GM21367 (cell line): ENCODE measurements at regions not wholly inside any gene's neighbourhood (a gene's known extent, or its start where the extent isn't known, plus 50 kb on each side); places are given as distances from the start of the nearest gene placed in this dataset.
"Not testable (repeated sequence)": the region's sequence is repeated elsewhere in the genome, so short reads cannot be mapped to it uniquely, and the experiment has no call there.

Source experiments
- ATAC-seq: cut with Tn5 transposase; IDR thresholded peaks from one replicate; pipeline ENCODE4 v1.9.1; 2021; ENCODE audit not compliant: unreplicated experiment

DNA sequence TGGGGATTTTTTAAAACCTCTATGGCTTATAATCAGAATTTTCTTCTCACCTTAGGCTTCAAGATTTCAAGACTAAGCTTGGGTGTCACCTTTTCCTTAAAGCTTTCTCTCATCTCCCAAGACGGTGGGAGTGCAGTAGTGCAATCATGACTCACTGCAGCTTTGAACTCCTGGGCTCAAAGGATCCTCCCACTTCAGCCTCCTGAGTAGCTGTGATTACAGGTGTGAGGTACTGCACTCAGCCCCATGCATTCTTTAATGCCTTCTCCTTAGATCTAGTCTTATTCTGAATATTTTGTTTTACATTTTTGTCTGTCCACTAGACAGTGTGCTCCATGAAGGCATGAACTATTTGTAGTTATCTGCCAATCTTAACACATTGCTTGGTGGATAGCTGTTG is 55.7 kb upstream of the FAT3 start:
- no peak for ATAC-seq

DNA sequence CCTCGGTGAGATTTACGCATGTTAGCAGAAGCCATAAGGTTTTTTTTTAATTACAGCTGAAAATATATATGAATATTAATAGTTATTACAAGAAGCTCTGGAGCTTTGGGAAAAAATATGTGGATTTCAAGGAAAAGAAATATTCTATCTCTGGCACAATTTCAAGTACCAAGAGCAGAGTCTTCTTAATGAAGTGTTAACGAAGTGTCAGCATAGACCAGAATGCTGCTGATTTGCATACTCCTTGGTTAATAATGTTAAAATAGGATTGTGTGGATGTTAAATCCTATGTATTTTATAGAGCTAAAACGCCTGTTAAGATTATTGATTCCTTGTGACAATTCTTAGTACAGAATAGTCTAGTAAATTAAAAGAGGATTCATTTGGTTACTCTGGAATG is 57.0 kb upstream of the FAT3 start:
- no peak for ATAC-seq

DNA sequence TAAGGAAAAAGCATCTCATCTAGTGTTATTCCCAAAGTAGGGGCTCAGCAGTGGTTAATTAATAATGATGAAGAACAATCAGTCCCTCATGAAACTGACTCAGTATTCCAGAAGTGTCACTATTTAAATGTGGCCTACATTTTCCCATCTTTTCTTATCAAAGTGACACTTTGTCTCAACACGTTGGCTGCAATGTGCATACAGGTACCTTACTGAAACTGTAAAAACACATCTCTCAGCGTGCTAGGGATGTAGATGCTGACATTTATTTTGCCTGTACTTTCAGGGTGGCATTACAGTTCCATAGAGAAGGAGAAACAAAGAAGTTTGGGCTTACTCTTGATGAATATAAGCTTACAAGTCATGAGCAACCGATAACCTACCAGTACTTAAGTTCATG is 58.3 kb upstream of the FAT3 start:
- ATAC-seq = no peak

DNA sequence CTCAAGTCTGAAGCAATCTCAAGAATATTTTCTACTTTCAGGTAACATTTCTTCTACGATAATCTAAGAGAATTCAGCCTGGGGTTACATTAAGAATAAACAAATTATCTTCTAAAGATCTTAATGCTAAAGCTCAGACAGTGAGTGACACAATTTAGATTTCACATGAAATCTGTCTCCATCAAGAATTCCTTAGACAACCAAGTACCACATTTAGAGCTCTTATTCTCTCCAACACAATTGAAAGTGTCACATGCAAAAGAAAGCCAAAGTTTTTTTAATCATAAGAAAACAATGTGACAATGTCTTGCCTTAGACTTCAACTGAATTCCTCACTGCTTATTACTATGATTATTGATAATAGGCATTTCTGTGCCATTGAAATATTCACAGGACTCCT is 60.7 kb upstream of the FAT3 start:
- no peak for ATAC-seq

DNA sequence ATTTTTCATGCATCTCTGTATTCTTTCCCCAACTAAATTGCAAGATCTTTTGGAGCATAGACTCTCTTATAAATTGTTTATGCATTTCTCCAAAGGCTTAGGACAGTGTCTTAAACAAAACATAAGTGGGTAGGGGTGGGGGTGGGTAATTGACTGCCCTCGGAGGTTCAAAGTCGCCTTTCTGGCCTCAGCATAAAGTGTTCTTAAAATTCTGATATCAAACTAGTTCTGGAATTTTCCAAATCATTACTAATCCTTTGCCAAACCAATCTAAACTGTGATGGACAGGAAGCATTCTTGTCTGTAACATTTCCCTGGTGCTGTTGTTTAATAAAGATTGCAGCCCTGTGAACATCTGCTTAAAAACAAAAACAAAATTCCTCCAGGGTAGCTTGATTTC is 61.8 kb upstream of the FAT3 start:
- no peak for ATAC-seq

DNA sequence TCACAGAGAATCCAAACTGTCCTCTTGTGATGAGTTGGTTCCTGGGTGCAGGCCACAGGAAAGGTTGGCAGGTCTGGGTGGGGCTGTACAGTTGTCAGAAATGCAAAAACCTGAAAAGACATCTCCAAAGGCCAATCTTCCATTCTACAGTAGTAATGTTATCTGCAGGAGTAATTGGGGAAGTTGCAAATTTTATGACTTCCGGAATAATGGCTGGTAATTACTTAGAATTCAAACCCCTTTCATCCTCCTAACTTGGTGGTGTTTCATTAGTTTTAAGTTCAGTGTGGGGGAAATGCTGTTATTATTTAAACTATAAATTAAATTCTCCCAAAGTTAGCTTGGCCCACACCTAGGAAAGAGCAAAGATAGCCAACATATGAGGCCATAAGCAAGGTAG is 64.7 kb upstream of the FAT3 start:
- ATAC-seq = no peak

DNA sequence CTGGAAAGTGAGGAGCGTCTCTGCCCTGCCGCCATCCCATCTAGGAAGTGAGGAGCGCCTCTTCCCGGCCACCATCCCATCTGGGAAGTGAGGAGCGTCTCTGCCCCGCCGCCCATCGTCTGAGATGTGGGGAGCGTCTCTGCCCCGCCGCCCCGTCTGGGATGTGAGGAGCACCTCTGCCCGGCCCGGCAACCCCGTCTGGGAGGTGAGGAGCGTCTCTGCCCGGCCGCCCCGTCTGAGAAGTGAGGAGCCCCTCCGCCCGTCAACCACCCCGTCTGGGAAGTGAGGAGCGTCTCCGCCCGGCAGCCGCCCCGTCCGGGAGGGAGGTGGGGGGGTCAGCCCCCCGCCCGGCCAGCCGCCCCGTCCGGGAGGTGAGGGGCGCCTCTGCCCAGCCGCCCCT is 67.2 kb upstream of the FAT3 start:
- not testable (repeated sequence) for ATAC-seq

DNA sequence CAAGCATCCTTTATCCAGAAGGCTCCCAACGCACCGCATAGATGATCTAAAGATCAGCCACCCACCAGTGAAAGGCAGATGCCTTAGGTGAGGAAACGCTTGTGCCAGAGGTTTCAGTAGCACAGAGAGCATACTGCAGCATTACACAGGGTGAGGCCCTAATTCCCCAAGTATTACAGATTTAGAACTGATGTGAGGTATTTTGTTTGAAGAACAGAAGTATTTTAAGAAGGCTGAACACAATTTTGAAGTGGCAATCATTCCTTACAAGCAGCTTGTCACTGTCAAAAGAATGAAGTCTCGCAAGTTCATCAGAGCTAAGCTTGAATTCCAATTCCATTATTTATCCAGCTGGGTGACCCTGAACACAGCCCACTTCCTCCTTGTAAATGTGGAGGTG is 70.0 kb upstream of the FAT3 start:
- no peak for ATAC-seq

DNA sequence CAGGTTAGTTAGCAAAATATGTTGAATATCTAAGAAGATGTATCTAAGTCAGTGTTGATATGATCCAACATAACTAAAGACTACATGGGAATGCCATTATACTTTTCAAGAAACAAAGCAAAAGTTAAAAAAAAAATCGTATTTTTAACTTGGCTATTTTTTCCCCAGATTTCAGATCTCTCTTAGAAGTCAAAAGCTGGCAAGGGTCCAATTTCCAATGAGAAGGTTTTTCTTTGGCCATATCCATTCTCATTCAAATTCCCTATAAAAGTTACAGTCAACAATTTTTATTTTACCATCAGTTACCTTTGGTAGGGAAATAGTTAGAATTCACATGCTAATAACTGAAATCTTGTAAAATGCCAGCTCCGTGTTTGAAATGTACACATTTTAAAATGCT is 70.5 kb upstream of the FAT3 start:
- no peak for ATAC-seq

DNA sequence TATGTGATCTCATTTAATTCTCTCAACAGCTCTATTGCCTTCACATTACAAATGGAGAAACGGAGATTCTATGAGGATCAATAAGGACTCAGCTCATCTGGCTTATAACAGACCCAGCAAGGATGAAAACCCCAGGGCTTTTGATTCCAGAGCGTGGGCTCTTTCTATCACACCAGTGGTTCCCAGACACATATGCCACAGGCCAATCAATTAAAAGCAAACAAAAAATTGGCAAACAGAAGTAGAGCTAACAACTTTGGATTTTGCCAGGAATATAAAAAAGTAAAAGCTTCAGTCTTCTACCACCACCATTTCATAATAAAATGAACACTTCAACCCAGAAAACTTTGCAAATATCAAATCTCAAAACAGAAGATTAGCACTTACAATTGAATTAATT is 71.1 kb upstream of the FAT3 start:
- ATAC-seq = no peak

DNA sequence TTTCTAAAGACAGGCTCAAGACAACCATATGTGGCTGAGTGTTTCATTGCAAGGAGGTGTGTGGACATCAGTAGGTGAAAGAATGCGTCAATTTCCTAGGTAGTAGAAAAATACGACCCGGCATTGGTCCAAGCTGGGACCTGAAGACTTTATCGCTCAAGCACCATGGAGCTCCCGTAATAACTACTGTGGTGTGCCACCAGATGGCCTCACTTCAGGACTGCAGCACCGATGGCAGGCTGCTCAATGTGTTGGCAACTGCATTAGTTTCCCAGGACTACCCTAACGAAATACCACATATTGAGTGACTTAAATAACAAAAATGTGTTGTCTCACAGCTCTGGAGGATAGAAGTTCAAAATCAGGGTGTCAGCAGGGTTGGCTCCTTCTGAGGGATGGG is 72.4 kb upstream of the FAT3 start:
- no peak for ATAC-seq

DNA sequence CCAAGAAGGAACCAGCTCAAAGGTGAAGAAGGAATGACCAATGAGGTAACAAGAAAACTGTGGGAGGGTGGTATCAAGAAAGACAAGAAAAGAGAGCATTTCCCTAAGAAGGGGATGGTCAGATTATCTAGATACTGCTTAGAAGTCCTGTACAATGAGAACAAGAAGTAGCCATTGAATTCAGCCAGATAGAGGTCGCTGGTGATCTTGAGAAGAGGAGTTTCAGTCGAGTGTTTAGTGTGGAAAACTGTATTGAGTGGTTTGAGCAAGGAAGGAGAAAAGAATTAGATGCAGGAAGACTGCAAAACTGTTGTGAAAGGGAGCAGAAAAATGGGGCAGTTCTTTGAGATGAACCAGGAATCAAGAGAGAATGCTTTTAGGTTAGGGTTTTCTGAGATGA is 74.6 kb upstream of the FAT3 start:
- ATAC-seq = no peak

DNA sequence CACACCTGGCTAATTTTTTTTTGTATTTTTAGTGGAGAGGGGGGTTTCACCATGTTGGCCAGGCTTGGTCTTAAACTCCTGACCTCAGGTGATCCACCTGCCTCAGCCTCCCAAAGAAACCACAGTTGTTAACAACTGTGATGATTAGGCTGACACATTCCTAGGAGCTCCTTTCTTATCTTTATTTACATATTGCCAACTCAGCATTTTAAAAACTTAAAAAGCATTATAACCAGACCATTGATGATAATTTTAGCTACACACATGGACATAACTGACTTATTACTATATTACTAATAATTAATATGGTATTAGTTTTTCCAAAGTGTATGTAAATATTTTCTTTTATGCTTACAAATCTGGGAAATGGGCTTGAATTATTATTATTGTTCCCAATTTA is 82.9 kb upstream of the FAT3 start:
- ATAC-seq = no peak

DNA sequence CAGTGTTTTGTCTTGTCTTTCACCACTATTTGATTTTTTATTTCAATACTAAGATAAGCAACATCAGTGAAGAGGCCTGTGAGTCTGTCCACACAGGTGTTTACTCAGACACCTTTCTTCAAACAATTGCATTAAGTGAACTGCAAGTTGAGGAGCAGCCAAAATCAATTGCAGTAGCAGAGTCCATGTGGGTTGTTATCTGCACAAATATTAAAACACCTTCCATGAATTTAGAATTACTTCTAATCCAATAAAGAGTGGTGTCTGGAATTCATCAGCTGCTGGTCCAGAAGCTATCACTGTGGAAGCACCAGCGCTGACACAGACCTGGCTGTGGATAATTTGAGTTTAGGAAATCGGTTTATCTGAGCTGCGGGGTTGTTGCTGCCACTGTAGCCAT is 83.5 kb upstream of the FAT3 start:
- ATAC-seq = no peak

DNA sequence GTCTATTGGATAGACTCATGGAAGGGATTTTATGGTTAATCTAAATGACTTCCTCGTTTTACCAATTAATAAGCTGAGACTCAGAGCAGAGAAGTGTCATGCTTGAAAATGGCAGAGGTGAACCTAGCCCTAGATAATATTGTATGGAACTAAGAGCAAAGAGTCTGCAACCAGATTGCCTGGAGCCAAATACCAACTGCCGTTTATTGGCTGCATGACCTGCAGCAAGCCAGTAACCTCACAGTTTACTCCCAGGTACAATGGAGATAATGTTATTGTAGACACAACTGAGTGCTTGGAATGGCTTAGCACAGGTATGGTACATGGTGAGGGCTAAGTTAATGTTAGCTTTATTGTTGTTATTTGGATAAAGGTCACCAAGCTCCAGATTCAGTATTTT is 84.6 kb upstream of the FAT3 start:
- ATAC-seq = no peak

DNA sequence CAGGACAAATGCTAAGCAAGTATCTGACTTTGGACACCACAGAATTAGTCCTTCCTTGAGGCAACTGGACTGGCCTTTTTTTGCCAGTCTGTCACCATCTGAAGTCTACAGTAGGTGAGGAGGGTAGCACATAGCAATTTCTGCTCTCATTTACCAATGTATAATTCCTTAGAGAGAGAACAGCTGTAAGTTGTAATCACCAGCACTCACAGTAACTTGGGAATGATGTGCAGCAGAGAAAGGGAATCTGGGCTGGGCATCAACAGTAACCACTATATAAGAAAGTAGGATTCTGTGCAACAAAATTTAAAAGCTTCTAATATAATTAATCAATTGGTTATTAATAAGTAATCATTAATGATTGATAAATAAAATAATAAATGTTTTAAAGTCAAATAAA is 86.3 kb upstream of the FAT3 start:
- ATAC-seq = no peak

DNA sequence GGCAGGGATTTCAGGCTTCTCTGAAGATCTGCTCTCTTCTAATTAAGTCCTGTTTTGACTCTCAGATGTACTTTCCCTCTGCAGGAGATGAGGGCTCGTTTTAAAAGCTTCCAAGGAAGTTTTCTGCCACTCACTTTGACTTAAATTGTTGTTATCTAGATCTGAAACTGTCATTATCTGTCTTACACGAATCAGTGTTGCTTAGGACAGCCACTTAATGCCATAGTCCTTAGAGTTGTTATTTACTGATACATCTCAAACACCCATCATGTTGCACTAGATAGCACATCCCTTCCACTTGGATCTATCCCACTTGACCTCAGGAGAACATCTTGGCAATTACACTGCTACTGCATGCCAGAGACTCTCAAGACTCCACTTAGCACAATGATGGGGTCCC is 86.9 kb upstream of the FAT3 start:
- ATAC-seq = no peak

DNA sequence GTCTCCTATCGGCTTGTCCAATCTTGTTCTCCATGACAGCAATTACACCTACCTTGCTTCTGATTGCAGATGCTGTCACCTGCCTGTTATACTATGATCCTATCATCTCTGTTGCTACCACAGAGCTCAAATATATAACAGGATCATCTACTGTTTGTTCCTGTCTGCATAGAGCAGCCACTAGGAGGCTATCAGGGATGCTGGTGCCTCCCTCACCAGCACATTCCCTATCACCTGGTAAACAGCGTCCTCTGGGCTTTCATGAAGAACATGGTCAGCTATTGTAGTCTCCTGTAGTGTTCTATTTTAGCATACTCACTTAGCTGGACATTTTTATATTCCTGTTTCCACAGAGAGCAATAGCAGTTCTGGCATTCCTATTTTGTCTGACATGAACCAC is 87.8 kb upstream of the FAT3 start:
- ATAC-seq = no peak

DNA sequence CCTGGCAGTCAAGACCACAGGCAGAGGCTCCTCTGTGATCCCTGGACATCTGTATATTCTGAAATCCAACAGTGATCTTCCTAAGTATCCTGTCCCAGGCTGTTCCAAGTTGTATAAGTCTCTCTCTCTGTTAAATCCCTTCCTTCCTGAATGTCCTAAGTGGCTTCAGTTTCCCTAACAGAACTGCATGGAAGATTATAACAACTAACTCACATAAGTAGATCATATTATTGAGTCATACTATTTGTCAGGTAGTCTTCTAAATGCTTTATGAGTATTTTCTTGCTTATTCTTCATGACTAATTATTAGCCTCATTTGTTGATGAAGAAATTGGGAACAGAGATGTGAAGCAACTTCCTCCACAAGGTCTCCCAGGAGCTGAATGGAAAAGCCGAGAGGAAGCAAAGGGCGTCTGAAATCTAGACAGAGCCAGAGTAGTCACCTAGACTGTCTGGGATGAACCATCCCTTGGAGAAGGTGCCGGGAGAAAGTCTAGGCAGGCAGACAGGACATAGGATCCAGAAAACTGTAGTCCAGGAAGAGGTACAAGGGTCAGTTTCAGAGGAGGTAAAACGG is 93.2 kb upstream of the FAT3 start:
- no peak for ATAC-seq

DNA sequence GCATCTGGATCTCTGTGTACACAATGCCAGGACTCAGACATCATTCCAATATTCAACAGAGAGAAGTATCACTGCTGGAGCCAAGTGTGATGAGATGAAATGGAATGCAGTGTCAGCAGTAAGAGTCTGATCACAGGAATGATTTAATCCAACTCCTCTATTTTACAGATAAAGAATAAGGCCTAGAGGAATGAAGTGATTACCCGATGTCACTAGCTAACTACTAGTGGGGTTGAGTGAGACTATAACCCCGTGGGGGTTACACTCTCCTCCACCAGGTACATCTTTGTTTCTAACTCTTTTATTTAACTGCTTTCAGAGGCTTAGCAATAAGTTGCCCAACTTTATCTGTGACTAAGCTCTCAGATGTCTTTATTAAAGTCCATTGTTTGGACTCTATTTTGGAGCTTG is 94.2 kb upstream of the FAT3 start:
- no peak for ATAC-seq

DNA sequence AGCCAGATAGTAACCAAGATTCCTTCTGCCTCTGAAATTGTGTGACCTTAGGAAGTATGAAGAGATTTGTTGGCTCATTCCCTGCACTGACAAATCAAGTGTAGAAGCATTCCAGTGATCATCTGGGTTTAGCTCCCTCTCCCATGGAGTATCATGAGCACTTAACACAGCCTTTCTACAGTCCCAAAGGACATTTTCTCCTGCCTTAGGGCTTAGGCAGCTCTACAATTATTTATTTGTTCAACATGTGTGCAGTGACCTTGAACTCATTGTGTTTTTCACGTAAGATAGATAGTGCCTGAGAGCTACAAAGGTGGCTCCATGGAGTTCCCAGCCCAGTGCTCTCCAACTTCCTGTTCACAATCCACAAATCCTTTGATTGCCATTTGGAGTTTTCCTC is 94.8 kb upstream of the FAT3 start:
- no peak for ATAC-seq

DNA sequence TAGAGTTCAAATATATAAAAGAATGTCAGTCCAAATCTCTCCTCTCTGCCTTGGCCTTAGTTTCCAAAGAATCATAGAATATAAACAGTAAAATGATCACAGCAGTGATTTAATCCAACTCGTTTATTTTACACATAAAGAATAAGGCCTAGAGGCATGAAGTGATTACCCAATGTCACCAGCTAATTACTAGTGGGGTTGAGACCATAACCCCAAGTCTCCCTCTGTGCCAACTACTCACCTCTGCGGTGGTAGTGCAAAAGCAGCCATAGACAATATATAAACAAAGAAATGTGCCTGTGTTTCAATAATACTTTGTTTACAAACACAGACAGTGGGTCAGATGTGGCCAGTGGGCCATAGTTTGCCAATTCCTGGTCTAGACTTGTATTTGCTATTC is 96.6 kb upstream of the FAT3 start:
- ATAC-seq = no peak

DNA sequence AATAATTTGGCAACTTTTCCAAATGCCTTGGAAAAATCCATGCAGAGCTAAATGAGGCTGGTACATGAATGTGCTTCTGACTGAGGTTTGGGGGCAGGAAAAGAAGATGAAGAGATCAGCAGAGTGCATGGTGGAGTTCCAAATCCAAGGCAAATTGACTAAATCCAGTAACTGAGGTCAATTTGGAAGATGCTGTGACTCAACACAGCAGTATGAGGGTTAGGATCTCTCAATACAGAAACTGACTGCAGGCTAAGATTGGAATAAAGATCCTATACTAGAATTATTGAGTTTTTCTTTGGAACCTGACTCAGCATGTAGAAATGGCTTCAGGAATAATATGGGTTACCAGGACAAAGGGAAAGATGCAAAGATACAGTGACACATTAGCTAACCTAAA is 99.3 kb upstream of the FAT3 start:
- ATAC-seq = no peak

DNA sequence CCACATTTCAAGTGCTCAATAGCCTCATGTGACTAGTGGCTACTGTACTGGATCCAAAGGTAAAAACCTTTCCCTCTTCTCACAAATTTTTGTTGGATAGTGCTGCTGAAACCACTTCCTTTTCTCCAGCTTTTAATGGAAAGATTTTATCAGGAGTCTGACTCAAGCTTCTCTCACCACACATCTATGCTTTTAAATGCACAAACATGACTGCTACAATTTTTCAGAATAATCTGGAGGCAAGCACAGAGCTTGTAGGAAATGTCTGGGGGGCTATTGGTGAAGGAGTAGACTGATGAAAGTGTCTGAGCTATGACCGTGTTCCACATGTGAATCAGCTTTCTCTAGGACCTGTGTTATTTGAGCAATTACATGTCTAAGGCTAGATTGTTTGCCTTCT is 101.1 kb upstream of the FAT3 start:
- no peak for ATAC-seq
